ENCODE measurements at regions not wholly inside any gene's neighbourhood (a gene's known extent, or its start where the extent isn't known, plus 50 kb on each side); places are given as distances from the start of the nearest gene placed in this dataset.
"Not testable (repeated sequence)": the region's sequence is repeated elsewhere in the genome, so short reads cannot be mapped to it uniquely, and the experiment has no call there.

DNA sequence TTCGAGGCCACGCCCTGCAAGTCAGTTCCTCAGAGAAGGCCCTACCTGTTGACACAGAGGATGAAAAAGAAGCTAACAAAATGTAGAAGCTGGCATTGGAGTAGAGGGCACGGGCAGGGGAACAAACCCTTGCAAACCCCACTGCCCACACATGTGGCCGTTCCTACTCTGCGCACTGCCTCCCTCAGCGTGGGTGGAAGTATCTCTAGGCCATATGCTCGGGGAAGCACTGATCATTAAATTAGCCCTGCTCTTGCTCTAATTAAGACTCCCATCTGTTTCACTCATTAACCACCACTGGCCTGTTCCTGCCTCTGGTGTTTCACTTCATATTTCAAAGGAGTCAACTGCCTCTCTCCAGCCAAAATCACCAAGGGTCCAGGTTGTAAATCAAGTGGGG, 201.2 kb upstream of the SFSWAP start:
- no peak for DNase-seq (ENCODE audit: low spot score)

DNA sequence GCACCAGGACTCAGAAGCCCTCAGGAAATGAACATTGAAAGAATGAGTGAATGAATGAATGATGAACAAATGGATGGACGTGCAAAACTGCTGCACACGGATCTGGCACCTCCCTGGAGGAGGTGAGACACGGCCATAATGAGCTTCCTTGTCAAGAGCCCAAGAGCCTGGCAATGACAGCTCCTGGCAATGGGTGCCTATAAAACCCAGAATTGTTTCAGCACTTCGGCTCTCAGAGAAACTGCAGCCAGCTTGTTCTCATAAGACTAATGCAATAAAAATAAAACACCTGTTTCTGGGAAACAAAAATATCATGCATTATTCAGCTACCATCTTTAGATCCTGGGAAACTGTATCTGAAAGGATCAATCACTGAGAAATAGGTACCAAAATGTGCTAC, 200.5 kb upstream of the SFSWAP start:
- no peak for DNase-seq (ENCODE audit: low spot score)

DNA sequence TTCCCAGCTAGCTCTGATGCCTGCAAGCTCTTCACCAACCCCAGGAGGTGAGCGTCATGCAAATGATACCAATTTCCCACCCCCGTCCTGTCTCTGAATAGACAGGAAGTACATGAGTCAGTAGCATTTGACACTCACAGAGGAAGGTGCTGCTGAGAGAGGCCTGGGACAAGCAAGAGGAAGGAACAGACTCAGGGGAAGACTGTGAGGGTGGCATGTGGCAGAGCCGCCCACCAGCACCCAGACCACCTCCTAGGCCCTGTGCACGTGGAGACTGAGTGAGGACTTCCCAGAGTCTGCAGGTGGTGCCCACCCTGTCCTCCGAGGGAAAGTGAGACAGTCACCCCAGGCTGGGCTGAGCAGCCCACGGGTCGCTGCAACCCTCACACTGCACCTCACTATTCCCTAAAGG, 199.5 kb upstream of the SFSWAP start:
- peak; percentile 15 for DNase-seq (ENCODE audit: low spot score)

DNA sequence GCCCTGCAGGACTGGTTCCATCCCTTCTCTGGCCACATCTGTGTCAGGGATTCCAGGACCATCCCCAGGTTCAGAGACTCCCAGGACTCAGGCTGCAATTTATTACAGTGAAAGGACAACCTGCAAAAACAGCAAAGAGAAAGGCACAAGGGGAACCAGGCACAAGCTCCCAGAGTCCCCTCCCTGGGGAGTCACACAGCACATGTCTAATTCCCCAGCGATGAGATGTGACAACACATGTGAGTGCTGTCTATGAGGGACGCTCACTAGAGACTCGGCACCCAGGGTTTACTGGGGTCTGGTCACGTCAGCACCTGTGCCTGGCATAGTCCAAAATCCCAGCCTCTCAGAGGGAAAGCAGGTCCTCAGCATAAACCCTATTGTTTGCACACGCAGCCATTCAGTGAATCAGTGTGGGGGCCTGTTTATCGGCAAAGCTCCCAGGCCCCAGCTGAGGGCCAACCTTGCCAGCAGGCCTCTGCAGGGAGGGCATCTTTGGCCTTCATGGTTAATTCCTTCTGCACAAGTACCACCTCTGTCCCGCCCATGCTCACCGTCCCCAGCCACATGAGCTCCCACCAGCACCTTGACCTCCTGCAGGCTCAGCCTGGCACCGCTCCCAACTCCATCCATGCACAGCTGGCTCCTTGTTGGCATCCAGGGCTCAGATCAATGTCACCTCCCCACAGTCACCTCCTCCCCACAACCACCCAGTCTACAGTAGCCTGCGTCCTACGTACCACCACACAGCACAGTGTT, 198.9 kb upstream of the SFSWAP start:
- no peak for DNase-seq (ENCODE audit: low spot score)

DNA sequence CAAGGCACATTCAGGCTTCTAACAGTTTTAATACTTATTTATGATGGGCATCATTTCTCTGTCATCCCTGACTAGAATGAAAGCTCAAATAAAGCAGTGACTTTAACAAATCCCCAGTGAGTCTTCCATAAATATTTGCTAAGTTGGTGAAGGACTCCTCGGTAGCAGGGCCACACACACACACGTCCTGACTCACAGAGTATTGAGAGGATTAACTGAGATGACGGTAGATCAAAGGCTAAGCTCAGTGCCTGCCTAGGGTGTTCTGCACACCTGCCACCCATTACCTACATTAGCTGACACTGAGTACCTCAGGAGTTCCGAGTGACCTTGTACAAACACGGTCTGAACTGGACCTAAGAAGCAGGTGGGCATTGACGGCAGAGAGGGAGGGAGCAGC, 197.3 kb upstream of the SFSWAP start:
- no peak for DNase-seq (ENCODE audit: low spot score)

DNA sequence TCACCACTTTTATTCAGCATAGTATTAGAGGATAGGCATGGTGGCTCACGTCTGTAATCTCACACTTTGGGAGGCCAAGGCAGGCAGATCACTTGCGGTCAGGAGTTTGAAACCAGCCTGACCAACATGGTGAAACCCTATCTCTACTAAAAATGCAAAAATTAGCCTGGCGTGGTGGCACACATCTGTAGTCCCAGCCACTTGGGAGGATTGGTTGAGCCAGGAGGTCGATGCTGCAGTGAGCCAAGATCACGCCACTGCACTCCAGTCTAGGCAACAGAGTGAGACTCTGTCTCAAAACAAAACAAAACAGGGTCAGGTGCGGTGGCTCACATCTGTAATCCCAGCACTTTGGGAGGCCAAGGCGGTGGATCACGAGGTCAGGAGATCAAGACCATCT, 190.3 kb upstream of the SFSWAP start:
- not testable (repeated sequence) for DNase-seq (ENCODE audit: low spot score)

DNA sequence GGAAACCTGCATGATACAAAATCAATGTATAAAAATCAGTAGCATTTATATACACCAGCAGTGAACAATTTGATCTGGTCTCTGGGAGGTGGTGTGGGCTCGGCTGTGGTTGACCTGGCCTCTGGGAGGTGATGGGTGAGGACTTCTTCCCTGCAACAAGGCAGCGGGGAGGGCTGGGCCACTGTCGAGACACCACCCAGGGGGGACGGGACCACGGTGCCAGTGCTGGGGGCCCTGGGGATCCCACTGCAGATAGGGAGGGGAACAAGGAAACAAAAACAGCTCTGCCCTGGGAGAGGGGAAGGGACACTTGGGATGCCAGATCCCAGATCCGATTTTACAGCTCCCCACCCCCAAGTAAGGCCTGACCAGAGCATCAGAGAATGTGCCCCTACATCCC, 189.6 kb upstream of the SFSWAP start:
- no peak for DNase-seq (ENCODE audit: low spot score)

DNA sequence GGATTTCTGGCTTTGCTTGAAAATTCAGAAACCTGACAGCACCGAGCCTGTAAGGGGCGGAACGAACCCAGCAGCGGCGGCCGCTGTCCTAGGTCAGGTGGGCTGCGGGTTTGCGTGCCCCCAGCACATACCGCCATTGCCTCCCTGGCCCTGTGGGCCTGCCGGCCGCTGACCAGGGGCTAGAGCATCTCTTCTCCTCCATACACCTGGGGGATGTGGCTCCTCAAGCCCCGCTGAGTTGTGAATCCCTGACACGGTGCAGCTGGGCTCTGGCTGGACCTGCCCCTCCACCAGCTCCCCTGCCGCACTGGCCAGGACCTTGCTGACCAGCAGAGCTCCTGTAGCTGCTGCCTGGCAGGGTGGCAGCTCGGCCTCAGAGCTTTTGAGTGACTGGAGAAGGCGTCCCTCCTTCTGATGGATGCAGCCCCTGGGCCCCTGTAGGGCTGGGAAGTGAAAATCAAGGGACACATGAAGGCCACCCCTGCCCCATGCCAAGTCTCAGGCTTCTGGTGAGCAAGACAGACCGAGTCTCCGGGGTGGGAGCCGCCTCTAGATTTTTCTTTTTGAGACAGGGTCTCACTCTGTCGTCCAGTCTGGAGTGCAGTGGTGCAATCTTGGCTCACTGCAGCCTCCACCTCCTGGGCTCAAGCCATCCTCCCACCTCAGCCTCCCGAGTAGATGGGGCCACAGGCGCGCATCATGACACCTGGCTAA, 184.9 kb upstream of the SFSWAP start:
- no peak for DNase-seq (ENCODE audit: low spot score)

DNA sequence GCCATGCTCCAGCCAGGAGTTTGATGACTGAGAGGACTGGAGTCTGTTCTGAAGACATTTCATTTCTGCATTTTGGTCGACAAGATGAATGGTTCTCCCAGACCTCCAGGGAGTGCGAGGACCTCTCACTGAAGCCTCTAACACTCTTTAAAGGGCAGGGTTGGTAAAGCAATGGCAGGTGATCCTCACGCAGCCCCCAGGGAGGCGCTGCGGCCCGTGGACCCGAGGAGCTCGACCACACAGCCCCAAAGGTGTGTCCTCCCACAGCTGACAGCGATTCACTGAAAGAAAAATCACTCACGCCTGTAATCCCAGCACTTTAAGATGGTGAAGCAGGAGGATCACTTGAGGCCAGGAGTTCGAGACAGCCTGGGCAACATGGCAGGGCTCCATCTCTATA, 183.8 kb upstream of the SFSWAP start:
- no peak for DNase-seq (ENCODE audit: low spot score)

DNA sequence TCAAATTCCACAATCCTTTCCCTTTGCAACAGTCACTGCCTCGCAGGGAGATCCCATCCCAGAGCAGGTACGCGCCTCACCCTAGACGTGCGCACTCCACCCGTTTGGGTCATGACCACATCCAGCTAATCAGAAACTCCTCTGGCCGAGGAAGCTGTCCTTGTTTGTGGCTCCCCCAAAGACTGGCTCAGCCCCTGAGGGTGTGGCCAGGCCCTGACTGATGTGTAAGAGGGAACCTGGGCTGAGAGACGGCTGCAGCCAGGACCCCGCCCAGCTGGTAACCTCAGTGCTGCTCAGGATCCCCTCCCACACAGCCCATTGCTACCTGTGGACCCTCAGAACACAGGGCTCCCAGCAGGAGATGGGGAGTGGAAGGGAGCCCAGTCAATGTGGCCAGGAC, 183.2 kb upstream of the SFSWAP start:
- DNase-seq (ENCODE audit: low spot score), result no peak

DNA sequence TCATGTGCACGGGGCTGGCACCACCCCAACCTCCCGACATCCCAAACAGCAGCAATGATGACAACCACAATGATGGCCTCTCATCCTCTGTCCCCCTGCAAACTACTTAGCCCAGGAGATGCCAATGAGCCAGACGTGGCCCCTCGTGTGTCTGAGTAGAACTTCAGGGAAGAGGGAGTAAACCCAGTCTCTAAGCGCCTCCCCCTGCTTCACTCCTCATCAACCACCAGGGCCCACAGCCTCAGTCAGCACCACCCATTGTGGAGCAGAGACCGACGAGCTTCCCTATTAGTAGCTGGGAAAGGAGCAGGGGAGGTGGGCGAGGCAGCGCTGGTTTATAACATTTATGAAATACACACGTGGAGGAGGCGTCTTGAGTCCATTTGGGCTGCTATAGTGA, 182.7 kb upstream of the SFSWAP start:
- no peak for DNase-seq (ENCODE audit: low spot score)

DNA sequence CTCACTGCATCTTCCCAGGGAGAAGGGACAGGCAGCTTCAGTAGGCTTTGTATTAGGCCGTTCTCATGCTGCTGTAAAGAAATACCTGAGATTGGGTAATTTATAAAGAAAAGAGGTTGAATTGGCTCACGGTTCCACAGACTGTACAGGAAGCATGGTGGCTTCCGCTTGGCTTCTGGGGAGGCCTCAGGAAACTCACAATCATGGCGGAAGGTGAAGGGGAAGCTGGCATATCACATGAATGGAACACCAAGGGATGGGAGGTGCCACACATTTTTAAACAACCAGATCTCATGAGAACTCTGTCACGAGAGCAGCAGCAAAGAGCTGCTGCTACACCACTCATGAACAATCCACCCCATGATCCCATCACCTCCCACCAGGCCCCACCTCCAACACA, 182.2 kb upstream of the SFSWAP start:
- DNase-seq (ENCODE audit: low spot score), result no peak

DNA sequence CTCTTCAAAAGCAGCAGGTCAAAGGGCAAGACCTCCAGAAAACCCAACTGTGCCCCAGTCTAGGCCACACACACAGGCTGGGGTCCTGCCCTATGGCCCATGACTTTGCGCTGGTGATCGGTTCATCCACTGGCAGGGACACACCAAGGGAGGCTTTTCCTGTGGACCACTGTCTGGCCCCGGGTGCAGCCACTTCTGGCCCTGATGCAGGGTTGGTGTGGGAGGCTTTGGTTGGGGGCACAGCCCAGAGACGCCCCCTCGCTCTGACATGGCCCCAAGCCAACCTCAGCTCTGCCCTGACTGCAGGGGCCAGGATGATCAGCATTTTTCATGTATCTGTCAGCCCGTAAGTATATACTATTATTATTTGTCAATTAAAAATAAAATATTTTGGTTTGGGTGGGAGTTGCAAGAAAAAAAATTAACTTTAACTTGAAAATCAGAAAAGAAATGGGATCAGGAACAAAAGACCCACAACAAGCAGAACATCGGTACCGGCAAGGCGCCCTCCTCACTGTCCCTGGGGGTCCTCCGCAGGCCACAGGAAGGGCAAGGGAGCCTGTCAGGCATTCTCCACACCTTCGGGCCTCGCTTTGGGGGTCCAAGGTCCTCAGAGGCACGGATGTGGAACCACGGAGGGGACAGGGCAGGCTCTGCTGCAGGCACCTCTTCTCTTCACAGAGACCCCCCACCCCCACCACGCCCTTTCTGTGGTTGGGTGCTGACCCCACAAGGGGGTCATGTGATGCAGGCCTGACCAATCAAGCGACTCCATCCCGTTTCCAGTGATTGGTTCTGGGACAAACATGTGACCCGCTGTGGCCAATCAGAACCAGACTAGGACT, 181.5 kb upstream of the SFSWAP start:
- no peak for DNase-seq (ENCODE audit: low spot score)

DNA sequence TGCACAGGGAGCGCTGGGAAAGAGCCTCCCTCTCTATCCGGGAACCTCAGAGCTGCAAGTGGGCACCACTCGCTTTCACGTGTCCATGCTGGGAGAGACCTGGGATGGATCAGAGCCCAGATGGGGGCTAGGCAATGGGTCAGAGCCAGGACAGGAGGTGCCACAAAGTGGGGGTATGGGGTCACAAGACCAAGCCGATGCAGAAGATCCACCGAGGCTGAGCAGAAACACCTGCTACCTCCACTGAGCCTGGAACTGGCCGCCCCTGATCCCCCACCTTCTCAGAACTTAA, 180.9 kb upstream of the SFSWAP start:
- no peak for DNase-seq (ENCODE audit: low spot score)

DNA sequence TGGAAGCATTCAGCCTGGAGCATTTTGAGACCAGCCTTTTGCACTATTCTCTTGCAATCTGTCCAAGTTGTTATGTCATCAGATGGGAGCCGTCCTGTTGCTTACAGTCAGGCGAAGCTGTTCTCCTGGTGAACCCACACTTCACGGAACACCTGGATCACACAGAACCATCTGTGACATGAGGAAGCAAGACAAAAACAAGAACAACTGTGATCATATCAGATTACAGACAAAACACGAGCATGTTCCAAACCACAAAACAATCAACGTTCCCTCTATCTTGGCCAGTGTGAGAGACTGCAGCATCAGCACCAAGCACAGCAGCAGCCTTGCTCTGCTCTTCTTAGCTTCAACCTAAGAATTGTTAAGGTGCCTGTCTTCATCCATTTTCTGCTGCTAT, 180.5 kb upstream of the SFSWAP start:
- no peak for DNase-seq (ENCODE audit: low spot score)

DNA sequence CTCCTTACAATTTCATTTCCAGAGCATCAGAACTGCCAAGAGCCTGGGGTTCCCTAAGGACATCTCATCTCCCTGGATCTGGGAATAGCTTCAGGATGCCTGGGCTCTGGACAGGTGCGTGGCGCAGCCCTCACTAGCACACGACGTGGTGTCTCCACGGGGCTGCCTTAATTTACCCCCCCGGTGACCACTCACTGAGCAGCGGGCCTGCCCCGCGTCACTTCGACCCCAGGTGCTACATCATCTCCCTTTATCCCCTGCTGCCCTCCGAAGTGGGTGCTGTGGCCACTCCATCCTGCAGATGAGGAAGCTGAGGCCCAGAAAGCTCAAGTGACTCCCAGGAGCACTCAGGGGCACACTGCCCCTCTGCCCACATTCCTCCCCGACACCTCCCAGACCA, 177.8 kb upstream of the SFSWAP start:
- DNase-seq (ENCODE audit: low spot score), result no peak

DNA sequence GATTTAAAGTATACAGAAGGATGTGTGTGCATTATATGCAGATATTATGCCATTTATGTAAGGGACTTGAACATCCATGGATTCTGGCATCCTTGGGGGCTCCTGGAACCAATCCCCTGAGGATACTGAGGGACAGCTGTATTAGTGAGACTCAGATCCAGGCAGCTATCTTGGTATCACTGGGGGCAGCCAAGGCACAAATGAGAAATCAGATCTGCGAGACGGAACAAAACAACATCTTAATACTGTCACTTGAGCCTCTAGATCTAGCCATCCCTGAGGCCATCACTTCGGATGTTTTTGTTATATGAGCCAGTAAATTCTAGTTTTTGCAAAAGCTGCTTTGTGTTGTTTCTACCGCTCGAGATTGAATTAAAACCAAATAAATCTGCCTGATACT, 175.1 kb upstream of the SFSWAP start:
- DNase-seq (ENCODE audit: low spot score), result no peak

DNA sequence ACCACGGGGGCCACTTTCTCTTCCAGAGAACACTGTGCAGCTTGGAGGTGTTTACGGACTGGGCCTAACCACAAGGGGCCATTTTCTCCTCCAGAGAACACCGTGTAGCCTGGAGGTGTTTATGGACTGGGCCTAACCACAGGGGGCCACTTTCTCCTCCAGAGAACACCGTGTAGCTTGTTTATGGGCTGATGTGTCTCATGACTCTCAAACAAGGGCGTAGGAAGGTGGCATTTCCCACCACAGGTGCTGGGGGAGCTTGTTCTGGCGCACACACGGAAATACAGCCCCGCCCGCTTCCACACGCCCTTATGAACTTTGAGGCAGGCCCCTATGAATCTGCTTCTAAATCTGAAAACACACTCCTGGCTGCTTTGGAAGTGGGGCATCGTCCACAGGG, 174.6 kb upstream of the SFSWAP start:
- DNase-seq (ENCODE audit: low spot score), result no peak

DNA sequence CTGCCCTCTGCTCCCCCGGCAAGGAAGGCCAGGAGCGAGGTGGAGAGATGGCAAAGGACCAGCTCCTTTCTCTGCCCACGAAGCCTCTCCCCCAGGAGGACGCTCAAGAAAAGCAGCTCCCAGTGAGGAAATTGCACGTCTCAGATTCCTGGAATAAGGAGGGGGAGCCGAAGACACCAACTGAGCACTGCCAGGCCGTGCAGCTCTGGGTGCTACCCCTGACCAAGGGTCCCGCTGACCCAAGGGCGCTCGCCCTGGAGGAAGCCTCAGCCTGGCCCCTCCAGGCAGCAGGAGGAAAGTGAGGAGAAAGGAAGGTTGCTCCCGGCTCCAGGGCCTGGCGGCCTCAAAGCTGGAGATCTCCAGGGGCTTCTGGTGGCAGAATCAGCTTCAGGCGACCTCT, 174.1 kb upstream of the SFSWAP start:
- no peak for DNase-seq (ENCODE audit: low spot score)

DNA sequence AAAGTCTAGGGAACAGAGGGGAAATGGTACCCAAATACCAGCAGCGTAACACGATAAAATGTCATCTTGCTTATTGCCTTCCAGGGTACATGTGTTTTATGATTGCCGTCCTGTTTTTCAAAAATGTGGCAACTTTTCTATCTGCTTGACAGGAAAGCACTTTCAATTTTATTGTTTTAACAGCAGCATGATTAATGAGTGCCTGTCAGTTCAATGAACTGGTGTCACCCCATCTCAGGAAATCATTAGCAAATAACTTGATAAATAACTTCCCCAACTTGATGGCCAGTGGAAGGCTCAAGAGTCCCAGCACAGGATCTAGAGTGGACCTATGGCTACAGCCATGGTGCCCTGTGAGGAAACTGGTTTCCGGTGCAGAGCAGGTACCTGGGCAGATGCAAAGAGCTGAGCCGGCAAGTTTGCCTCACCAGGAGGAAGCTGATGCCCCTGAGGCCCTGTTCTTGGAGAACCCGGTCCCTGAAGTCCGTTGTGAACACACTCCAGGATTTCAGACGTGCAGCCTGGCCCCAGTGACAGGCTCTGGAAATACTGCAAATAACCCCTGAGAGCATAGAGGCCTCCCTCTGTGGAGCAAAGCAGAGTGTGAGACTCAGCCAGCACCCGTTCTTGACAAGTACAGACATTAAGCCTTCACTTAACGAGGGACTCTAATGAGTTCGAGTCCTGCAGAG, 173.5 kb upstream of the SFSWAP start:
- DNase-seq (ENCODE audit: low spot score), result no peak

DNA sequence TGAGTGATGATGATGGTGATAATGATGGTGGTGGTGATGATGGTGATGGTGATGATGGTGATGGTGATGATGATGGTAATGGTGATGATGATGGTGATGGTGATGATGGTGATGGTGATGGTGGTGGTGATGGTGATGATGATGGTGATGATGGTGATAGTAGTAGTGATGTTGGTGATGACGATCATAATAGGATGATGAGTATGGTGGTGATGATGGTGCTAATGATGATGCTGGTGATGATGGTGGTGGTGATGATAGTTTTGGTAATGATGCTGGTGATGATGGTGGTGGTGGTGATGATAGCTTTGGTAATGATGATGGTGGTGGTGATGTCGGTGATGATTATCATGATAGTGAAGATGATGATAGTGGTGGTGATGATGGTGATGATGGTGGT, 171.5 kb upstream of the SFSWAP start:
- DNase-seq (ENCODE audit: low spot score), result no peak

DNA sequence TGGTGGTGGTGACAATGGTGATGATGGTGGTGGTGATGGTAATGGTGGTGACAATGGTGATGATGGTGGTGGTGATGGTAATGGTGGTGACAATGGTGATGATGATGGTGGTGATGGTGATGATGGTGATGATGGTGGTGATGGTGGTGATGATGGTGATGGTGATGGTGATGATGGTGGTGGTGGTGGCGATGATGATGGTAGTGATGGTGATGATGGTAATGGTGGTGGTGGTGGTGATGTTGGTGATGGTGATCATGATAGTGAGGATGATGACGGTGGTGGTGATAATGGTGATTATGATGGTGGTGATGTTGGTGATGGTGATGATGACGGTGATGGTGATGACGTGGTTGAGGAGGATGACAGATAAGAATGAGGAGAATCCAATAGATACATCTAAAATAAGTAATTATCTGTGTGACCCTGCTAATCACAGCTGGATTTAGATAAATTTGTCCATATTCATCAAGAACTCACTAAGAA, 170.7 kb upstream of the SFSWAP start:
- DNase-seq (ENCODE audit: low spot score), result no peak

Measured in mucosa of gallbladder (tissue), 1 donor.